Astrocyte (in vitro differentiated cells and primary cell): ENCODE measurements at regions not wholly inside any gene's neighbourhood (a gene's known extent, or its start where the extent isn't known, plus 50 kb on each side); places are given as distances from the start of the nearest gene placed in this dataset.

ENCODE experiments used
- CTCF ChIP-seq: IDR thresholded peaks from 2 replicates; pipeline ENCODE4 v1.5.1; 2011; ENCODE audit warnings: low read depth, mild to moderate bottlenecking, inconsistent platforms, low read length, moderate library complexity; ENCODE audit not compliant: insufficient read depth
- EZH2 ChIP-seq: IDR thresholded peaks from 2 replicates; pipeline ENCODE4 v1.6.1; 2012; ENCODE audit warnings: mild to moderate bottlenecking, low read length, inconsistent platforms; ENCODE audit not compliant: insufficient read depth

DNA sequence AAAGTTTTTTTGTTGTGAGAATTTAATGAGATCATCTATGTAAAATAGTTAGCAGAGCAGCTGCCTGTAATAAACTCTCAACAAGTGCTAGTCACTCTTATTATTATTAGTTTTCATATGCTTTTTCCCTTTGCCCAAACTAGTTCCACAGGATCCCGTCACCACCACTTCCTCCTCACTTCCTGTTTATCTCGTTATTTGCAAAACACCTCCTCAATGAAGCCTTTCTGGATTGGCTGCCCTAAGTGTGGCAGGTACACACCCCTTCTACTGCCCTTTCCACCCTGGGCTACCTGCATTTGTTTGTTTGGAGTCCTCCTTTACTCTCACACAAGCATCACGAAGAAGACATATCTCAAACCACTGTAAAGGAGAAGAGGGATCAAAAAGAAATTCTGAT, 54.4 kb upstream of the KLF3 start:
- TF ChIP-seq EZH2 (no peak), CTCF (no peak)
